ENCODE measurements at regions not wholly inside any gene's neighbourhood (a gene's known extent, or its start where the extent isn't known, plus 50 kb on each side); places are given as distances from the start of the nearest gene placed in this dataset.

DNA sequence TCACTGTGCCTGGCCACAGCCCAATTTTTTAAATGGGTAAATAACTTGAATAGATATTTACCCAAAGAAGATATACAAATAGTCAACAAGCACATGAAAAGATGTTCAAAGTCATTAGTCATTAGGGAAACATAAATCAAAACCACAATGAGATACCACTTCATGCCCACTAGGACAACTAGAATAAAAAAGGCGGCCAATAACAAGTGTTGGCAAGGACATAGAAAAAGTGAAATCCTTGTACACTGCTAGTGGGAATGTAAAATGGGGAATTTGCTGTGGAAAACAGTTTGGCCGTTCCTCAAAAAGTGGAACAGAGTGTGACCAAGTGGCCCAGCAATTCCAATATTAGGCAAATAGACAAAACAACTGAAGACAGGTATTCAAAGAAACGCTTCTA, 270.1 kb downstream of the TFCP2L1 start:
- Histone ChIP-seq H3K9ac (ENCODE audit: low read length) (no peak overlapping the region), H4K20me1 (ENCODE audit: insufficient read depth) (no peaks in the 10 kb centered on the region), H3K4me2 (ENCODE audit: low read length) (no peak overlapping the region), H3K9me2 (ENCODE audit: insufficient read depth, low read length) (no peaks in the 10 kb centered on the region), H3K79me2 (replicated peaks; ENCODE audit: insufficient read depth, low read length) (no peaks in the 10 kb centered on the region), H3F3A (ENCODE audit: insufficient read depth, low read length, poor library complexity, severe bottlenecking) (no peaks in the 10 kb centered on the region), H3K9me3 (ENCODE audit: low read length) (no peaks in the 10 kb centered on the region), H3K27me3 (ENCODE audit: insufficient read depth, low read depth, low read length) (no peaks in the 10 kb centered on the region), H3K36me3 (ENCODE audit: insufficient read depth, low read length) (no peaks in the 10 kb centered on the region), H2AFZ (ENCODE audit: low read depth, low read length) (no peak overlapping the region), H3K4me3 (ENCODE audit: low read length) (no peak overlapping the region), H3K27ac (ENCODE audit: low read length) (no peak overlapping the region)
- no peak for TF ChIP-seq SMC3 (conservative IDR thresholded peaks at IDR 0.05; ENCODE audit: poor library complexity)
- TF ChIP-seq, protein P1, sequence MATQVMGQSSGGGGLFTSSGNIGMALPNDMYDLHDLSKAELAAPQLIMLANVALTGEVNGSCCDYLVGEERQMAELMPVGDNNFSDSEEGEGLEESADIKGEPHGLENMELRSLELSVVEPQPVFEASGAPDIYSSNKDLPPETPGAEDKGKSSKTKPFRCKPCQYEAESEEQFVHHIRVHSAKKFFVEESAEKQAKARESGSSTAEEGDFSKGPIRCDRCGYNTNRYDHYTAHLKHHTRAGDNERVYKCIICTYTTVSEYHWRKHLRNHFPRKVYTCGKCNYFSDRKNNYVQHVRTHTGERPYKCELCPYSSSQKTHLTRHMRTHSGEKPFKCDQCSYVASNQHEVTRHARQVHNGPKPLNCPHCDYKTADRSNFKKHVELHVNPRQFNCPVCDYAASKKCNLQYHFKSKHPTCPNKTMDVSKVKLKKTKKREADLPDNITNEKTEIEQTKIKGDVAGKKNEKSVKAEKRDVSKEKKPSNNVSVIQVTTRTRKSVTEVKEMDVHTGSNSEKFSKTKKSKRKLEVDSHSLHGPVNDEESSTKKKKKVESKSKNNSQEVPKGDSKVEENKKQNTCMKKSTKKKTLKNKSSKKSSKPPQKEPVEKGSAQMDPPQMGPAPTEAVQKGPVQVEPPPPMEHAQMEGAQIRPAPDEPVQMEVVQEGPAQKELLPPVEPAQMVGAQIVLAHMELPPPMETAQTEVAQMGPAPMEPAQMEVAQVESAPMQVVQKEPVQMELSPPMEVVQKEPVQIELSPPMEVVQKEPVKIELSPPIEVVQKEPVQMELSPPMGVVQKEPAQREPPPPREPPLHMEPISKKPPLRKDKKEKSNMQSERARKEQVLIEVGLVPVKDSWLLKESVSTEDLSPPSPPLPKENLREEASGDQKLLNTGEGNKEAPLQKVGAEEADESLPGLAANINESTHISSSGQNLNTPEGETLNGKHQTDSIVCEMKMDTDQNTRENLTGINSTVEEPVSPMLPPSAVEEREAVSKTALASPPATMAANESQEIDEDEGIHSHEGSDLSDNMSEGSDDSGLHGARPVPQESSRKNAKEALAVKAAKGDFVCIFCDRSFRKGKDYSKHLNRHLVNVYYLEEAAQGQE (IDR thresholded peaks at IDR 0.05; ENCODE audit: borderline replicate concordance) = no peak
- TF ChIP-seq TAF1 (IDR thresholded peaks at IDR 0.05; ENCODE audit: low read depth) = no peak
- no peak for TF ChIP-seq EP300 (conservative IDR thresholded peaks at IDR 0.05; ENCODE audit: poor library complexity, severe bottlenecking)
- no peak for TF ChIP-seq MXI1 (conservative IDR thresholded peaks at IDR 0.05; ENCODE audit: poor library complexity, severe bottlenecking)
- TF ChIP-seq POLR2AphosphoS5 (IDR thresholded peaks at IDR 0.05) = no peak
- TF ChIP-seq EZH2 (IDR thresholded peaks at IDR 0.05; ENCODE audit: borderline replicate concordance, insufficient read depth, low read length, poor library complexity, severe bottlenecking) = no peak
- TF ChIP-seq, protein P2, sequence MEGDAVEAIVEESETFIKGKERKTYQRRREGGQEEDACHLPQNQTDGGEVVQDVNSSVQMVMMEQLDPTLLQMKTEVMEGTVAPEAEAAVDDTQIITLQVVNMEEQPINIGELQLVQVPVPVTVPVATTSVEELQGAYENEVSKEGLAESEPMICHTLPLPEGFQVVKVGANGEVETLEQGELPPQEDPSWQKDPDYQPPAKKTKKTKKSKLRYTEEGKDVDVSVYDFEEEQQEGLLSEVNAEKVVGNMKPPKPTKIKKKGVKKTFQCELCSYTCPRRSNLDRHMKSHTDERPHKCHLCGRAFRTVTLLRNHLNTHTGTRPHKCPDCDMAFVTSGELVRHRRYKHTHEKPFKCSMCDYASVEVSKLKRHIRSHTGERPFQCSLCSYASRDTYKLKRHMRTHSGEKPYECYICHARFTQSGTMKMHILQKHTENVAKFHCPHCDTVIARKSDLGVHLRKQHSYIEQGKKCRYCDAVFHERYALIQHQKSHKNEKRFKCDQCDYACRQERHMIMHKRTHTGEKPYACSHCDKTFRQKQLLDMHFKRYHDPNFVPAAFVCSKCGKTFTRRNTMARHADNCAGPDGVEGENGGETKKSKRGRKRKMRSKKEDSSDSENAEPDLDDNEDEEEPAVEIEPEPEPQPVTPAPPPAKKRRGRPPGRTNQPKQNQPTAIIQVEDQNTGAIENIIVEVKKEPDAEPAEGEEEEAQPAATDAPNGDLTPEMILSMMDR (IDR thresholded peaks at IDR 0.05; ENCODE audit: poor library complexity, severe bottlenecking) = no peak
- TF ChIP-seq RAD21 (conservative IDR thresholded peaks at IDR 0.05) = no peak

DNA sequence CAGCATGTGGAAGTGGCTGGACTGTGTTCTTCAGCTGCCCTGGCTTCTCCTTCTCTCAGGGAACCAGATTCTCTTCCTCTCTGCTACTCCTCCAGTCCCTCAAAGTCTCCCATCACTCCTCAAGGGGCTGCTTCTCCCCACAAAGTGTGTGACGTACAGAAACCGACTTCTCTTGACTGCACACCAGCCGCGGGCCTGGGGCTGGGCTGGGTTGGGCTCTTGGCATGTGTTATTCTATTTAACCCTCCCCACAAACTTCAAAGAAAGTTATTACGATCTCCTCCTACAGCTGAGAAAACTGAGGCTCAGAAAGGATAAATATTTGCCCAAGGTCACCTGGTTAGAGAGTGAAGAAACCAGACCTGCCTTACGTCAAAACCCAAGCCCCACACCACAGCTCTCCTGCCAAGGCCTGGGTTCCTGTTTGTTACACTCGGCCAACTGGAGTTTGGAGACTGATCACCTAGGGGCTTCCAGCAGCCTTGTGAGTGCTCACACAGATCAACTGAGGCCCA, 269.0 kb downstream of the TFCP2L1 start:
- H3K4me3 ChIP-seq (ENCODE audit: low read length) = no peak overlapping the region
- H3K79me2 ChIP-seq (replicated peaks; ENCODE audit: insufficient read depth, low read length) = no peaks in the 10 kb centered on the region
- H3K36me3 ChIP-seq (ENCODE audit: insufficient read depth, low read length) = no peaks in the 10 kb centered on the region
- no peak overlapping the region for H3K4me2 ChIP-seq (ENCODE audit: low read length)
- H3K27ac ChIP-seq (ENCODE audit: low read length) = no peak overlapping the region
- H3K27me3 ChIP-seq (ENCODE audit: insufficient read depth, low read depth, low read length) = no peaks in the 10 kb centered on the region
- H3F3A ChIP-seq (ENCODE audit: insufficient read depth, low read length, poor library complexity, severe bottlenecking) = no peaks in the 10 kb centered on the region
- H4K20me1 ChIP-seq (ENCODE audit: insufficient read depth) = no peaks in the 10 kb centered on the region
- no peaks in the 10 kb centered on the region for H3K9me2 ChIP-seq (ENCODE audit: insufficient read depth, low read length)
- no peak overlapping the region for H2AFZ ChIP-seq (ENCODE audit: low read depth, low read length)
- TF ChIP-seq RAD21 (conservative IDR thresholded peaks at IDR 0.05) (no peak), TAF1 (IDR thresholded peaks at IDR 0.05; ENCODE audit: low read depth) (no peak), EZH2 (IDR thresholded peaks at IDR 0.05; ENCODE audit: borderline replicate concordance, insufficient read depth, low read length, poor library complexity, severe bottlenecking) (no peak), MXI1 (conservative IDR thresholded peaks at IDR 0.05; ENCODE audit: poor library complexity, severe bottlenecking) (no peak), POLR2AphosphoS5 (IDR thresholded peaks at IDR 0.05) (no peak), SMC3 (conservative IDR thresholded peaks at IDR 0.05; ENCODE audit: poor library complexity) (no peak), EP300 (conservative IDR thresholded peaks at IDR 0.05; ENCODE audit: poor library complexity, severe bottlenecking) (no peak)
- TF ChIP-seq, protein P1 (IDR thresholded peaks at IDR 0.05; ENCODE audit: borderline replicate concordance) = no peak
- TF ChIP-seq, protein P2 (IDR thresholded peaks at IDR 0.05; ENCODE audit: poor library complexity, severe bottlenecking) = no peak
- H3K9ac ChIP-seq (ENCODE audit: low read length) = no peak overlapping the region
- no peaks in the 10 kb centered on the region for H3K9me3 ChIP-seq (ENCODE audit: low read length)

Data from neural cell (in vitro differentiated cells).